Loucy (cell line): ENCODE measurements at regions not wholly inside any gene's neighbourhood (a gene's known extent, or its start where the extent isn't known, plus 50 kb on each side); places are given as distances from the start of the nearest gene placed in this dataset.

Experiments
- EZH2phosphoT487 ChIP-seq: fragments of 200-600 bp; IDR thresholded peaks from 2 replicates; pipeline ENCODE4 v1.6.1; 2018; ENCODE audit warnings: antibody characterized with exemption, mild to moderate bottlenecking, moderate library complexity, borderline replicate concordance
- TF ChIP-seq, protein P1 (sequence below): fragments of 200-600 bp; sonication (generic); conservative IDR thresholded peaks from 2 replicates; pipeline ENCODE4 v1.5.1; 2014; ENCODE audit warnings: mild to moderate bottlenecking, antibody characterized with exemption, low read length

DNA sequence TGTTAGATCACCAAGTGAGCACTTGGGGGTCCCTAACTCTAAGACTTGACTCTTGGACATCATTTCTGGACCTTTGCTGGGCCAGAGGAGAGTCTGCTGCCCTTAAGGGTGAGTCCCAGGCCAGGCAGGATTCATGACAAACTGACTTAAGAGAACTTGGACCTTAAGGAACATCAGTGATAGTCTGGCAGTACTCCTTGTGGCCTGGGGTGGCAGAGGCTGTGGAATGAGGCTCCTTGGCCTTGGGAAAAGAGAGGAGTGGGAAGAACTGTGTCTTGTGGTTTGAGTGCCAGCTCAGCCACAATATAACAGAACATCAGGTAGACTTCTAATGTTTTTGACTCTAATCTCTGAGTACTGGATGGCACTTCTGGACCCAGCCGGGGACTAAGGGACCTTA, 478.7 kb downstream of the MEI4 start:
- TF ChIP-seq, protein P1, sequence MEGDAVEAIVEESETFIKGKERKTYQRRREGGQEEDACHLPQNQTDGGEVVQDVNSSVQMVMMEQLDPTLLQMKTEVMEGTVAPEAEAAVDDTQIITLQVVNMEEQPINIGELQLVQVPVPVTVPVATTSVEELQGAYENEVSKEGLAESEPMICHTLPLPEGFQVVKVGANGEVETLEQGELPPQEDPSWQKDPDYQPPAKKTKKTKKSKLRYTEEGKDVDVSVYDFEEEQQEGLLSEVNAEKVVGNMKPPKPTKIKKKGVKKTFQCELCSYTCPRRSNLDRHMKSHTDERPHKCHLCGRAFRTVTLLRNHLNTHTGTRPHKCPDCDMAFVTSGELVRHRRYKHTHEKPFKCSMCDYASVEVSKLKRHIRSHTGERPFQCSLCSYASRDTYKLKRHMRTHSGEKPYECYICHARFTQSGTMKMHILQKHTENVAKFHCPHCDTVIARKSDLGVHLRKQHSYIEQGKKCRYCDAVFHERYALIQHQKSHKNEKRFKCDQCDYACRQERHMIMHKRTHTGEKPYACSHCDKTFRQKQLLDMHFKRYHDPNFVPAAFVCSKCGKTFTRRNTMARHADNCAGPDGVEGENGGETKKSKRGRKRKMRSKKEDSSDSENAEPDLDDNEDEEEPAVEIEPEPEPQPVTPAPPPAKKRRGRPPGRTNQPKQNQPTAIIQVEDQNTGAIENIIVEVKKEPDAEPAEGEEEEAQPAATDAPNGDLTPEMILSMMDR = no peak
- TF ChIP-seq EZH2phosphoT487 = no peak
